ENCODE measurements at regions not wholly inside any gene's neighbourhood (a gene's known extent, or its start where the extent isn't known, plus 50 kb on each side); places are given as distances from the start of the nearest gene placed in this dataset.

DNA sequence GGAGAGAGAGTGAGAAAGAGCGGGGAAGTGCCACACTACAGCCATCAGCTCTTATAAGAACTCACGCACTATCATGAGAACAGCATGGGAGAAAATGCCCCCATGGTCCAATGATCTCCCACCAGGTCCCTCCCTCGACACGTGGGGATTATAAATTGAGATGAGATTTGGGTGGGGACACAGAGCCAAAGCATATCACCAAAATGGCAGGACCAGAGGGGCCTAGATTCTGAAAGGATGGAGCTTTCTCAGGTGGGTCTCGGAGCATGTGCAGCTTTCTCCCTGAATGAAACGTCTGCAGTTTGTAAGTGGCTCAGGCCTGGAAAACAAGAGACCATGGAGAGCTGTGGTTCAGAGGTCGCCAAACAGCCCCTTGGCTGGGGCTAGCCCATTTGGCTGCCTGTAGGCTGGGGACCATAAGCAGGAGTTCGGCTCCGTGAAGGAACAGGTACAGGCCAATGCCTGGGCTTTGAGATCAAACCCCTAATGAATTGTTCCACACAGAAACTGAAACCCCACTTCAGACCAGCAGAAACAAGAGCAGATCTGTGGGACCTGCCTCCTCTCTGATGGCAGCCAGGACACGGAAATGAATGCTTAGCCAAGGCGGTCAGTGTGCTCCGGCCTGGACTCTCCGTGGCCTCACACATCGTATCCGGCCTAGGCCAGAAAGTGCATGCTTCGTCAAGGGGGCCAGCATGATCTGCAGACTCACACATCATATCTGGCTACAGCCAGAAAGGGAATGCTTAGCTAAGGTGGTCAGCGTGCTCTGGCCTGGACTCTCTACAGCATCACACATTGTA lies 111.2 kb upstream of the TMEM18 start:
- no peak for DNase-seq (ENCODE audit: low spot score)

DNA sequence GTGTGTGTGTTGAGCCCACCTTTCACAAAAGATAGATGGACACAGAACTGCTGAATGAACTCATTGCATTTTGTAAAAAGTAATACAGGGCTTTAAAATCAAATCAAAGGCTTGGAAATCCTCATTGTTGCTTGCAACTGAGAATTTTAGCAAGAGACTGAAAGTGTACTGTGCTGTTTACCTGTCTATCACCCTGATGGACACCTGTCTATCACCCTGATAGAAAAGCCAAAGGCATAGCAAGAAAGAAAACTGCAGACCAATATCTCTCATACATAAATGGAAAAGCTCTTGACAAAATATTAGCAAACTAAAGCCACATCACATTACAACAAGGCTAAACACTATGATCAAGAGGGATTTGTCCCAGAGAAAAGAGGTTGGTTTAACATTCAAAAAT lies 107.5 kb upstream of the TMEM18 start:
- no peak for DNase-seq (ENCODE audit: low spot score)

DNA sequence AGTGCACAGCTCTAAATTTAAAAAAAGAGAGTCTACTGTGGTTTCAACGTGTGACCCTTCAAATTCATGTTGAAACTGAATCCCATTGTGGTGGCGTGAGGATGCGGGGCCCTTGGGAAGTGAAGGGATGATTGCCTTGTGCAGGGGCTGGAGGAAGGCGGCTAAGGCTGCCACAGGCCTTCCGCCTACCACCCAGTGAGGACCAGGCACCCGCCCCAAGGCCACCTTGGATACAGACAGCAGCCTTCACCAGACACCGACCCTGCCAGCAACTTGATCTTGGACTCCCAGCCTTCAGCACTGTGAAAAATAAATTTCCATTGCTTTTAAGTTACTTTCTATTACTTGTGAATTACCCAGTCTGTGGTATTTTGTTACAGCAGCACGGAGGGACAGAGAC lies 103.4 kb upstream of the TMEM18 start:
- no peak for DNase-seq (ENCODE audit: low spot score)

DNA sequence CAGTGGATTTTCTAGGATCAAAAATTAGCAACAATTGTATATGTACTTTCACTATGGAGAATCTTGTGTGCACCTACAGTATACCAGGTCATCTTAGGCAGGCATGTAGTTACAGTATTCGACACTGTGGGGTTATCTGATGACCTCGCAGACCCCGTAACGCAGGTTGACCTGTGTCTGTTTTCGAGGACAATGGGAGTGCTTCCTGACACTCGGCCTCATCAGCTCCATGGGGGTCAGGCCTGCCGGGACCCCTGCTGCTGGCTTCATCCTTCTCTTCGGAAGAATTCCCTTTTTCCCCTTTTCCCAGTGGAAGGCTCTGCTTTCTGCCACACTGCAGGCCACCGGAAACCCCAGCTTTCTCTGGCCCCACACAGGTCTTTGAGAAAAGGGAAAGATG lies 102.8 kb upstream of the TMEM18 start:
- no peak for DNase-seq (ENCODE audit: low spot score)

DNA sequence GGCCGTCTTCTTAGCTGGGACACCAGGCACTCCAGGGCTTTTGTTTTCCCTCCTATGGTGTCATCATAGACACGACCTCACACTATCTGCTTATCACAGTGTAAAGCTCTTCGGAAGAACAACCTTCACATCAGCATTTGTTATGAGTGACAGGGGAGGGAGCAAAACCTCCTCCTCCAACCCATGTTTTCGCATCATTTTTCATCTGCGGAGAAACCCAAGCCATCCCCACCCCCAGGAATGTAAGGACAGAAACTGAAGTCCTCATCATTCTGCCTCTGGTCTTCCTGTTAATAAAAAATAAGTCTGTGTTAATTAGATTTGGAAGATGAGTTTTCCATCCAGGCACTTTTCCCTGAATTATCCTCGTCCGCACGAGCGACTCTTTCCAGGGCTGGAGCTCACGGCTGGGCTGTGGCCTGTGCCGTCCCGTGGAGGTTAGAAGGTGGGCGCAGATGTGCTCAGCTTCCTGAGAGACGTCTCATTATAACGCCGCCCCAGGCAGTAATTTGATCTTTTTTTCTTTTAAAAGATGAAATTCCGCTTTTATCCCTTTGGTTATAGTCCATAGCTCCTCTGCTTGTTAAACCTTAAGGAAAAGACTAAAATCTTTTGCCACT lies 101.6 kb upstream of the TMEM18 start:
- no peak for DNase-seq (ENCODE audit: low spot score)

DNA sequence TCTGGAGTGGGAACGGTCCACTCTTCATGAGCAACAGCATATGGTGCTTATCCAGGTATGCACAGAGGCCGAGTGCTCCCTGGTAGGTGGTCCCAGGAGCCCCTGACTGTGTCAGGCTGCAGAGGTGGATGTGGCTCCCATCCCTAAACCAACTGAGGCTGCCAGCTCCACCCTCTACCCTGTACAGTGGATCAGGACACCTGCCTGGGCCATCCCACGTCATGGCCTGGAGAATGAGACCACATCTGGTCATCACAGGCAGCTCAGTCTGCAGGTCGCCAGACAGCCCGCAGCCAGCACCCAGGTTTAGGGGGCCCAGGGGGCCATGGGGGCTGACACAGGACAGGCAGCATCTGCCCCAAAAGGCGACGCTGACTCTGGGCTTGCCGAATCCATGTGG lies 100.3 kb upstream of the TMEM18 start:
- DNase-seq (ENCODE audit: low spot score) = no peak

DNA sequence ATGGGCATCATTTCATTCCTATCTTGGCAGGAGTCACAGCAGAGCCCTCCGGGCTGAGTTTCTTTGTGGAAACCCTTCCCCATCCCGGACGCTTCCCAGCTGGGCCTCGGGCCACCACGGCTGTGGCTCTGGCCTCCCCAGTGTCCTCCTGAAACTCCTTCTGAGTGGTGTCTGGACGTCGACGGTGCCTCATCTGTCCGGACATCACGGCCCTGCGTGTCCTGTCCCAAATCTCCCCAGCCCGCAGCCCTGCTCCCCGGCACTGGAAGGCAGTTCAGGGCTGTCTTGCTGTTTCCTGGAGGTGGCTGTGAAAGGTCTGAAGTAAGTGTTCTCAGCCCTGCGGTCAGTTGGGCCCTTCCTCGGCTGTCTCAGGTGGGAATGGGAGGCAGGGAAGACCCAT lies 99.8 kb upstream of the TMEM18 start:
- DNase-seq (ENCODE audit: low spot score) = no peak

DNA sequence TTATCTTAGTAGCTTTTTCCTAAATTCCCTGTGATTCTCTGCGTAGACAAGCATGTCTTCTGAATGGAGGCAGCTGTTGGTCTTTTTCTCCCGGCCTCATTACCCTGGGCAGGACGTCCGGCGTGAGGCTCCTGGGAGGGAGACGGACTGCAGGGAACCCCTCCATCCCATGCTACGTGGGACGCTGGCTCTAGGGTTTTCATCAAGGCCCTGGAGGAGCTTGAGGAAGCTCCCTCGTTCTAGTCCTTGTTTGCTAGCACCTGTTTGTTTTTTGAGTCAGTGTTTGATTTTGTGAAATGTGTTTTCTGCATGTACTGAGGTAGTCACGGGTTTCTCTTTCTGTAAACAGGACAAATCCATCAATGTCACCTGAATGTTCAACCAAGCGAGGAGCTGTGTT lies 99.3 kb upstream of the TMEM18 start:
- DNase-seq (ENCODE audit: low spot score) = no peak

DNA sequence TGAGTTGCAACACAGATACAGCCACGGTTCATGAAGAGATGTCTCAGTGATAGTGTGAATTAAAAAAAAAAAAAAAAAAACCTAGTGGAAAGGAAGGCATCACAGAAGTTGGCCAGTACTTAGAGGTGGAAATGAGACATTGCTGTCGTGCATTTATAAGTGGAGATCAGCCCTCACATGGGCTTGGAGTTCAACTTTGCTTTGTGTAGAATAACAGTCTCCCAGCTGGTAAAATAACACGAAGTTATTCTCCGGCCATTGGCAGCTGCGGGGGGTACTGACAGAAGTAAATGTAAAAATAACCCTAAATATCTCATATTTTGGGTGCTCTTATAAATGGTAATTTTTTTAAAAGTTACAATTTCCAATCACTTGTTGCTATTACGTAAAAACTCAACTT lies 98.8 kb upstream of the TMEM18 start:
- DNase-seq (ENCODE audit: low spot score) = no peak

DNA sequence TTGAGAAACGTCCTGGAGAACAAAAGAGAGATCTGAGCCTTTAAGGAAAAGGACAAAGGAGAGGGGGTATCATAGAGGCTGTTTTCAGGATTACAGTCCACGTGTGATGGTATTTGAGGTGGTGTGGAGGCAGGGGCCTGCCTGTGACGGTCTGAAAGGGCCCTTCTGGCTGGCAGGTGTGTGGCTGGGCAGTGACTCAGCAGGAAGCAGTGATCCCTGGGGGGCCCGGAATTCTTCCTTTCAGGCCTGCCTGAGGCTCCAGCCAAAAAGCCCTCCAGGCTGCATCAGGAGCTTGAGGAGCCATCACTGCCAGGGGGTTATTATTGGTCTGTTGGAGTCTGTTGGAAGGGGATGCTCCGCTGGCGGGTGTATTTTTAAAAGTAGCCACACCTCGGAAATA lies 97.2 kb upstream of the TMEM18 start:
- no peak for DNase-seq (ENCODE audit: low spot score)

DNA sequence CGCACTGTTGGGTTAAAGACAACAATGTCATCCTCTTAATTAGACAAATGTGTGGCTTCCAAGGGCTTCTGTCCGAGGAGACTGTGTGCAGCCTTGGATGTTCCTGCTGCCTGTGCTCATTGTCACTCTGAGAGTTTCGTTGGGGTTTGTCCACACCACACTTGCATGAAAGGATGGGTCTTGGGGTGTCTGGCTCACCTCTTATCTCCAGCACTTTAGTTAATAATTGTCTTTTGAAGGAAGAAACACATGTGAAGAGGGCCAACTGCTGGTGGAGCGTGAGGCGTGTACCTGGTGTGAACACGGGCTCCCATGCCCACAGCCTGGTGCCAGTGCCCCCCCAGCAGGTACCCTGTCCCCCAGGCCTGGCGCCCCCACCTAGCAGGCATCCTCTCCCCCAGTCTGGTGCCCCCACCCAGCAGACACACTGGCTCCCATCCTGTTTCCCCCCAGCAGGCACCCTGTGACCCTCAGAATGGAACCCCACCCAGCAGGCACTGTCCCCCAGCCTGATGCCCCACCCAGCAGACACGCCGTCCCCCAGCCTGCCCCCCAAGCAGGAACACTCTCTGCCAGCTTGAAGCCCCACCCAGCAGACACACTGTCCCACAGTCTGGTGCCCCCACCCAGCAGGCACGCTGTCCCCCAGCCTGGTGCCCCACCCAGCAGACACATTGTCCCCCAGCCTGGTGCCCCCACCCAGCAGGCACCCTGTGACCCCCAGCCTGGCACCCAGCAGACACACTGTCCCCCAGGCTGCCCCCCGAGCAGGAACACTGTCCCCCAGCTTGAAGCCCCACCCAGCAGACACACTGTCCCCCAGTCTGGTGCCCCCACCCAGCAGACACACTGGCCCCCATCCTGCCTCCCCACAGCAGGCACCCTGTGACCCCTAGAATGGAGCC lies 96.3 kb upstream of the TMEM18 start:
- DNase-seq (ENCODE audit: low spot score) = no peak

DNA sequence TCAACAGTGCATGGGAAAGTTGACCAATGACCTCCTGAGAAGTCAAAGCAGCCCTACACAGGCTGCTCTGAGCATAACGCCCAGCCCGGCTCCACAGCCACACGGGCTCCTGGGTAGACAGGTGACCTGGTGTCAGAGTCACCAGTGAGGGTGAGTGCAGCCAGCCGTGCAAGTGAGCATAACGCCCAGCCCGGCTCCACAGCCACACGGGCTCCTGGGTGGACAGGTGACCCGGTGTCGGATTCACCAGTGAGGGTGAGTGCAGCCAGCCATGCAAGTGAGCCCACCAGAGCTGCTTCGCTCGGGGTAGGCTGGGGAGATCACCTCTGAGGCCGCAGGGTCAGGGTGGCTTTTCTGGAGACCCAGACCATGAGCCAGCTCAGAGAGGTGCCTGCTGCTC lies 94.3 kb upstream of the TMEM18 start:
- no peak for DNase-seq (ENCODE audit: low spot score)

DNA sequence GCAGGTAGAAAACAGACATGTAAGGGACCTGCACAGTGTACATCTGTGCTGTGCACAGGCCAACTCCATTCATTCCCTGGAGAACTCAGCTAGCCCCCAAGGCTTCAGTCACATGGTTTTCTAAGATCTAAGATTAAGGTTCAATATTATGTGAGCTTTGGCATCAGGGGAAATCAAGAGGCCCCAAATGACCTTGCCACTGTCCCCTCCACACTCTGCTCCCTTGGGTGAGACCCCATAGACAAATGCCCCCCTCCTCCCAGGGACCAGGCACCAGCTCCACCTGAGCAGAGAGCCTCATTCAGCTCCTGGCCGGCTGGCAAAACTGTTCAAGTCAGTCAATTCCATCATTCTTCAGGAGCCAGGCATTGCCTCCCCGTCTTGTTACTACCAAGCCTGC lies 93.6 kb upstream of the TMEM18 start:
- no peak for DNase-seq (ENCODE audit: low spot score)

DNA sequence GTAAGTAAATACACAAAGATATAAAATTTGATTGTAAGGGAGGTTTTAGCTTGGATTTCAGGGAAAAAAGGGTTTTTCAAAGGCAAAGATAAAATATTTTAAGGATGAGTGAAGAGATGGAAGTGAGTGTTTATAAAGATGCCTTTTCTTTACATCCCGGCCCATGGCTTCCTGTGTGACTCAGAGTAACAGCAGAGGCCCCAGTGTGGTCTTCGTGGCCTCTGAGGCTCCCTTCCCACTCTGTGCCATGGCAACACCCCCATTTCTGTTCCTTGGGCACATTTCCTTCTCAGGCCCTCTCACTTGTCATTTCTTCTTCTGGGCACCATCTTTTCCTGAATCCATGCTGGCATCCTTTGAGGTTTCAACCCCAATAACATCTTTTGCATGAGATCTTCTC lies 92.6 kb upstream of the TMEM18 start:
- DNase-seq (ENCODE audit: low spot score) = no peak

DNA sequence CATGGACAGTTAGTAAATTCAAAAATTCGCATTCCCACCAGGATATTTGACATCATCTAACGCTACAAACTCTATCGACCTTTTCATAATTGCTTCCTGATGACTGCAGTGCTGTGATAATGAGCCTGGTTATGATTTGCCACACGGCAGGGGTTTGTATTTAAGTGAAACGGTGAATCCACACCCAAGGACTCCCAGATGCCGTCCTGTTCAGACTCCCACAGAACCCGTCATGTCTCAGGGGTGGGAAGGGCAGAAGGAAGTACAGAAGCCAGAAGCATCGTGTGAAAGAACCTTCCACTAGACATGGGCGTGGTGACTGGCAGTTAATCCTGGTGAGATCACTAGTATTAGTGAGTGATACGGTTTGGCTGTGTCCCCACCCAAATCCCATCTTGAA lies 91.2 kb upstream of the TMEM18 start:
- no peak for DNase-seq (ENCODE audit: low spot score)

DNA sequence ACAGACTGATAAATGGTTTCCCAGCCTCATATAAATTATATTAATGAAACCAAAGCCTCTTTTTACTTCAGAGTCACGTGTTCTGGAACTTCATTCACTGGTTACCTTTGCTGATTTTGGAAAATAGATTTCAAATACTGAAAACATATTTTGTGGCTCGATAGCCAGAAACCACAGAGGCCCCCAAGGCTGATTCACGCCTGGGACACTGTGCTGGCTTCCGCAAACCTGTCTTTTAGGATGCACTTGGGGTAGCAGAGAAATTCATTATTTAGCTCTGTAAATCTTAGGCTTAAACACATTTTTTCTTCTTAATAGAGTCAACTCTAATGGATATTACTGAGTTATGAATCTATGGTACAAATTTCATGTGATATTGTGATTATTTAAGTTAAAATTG lies 90.7 kb upstream of the TMEM18 start:
- no peak for DNase-seq (ENCODE audit: low spot score)

DNA sequence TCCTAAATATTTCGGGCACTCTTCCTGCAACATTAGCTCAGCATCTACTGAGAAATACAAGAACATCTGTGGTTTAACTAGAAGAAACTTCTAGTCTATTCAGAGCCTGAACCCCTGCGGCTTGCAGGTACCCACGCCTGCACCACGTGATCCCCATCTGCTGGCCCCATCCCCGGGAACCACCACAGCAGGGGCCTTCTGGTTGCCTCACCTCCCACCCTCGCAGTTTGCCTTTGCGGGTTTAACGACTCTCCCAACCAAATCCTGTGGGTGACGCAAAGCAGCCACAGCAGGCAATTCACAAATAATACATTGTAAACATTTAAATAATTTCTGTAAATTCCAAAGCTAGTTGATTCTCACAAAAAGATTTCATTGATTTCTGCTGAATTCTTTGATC lies 90.2 kb upstream of the TMEM18 start:
- no peak for DNase-seq (ENCODE audit: low spot score)

DNA sequence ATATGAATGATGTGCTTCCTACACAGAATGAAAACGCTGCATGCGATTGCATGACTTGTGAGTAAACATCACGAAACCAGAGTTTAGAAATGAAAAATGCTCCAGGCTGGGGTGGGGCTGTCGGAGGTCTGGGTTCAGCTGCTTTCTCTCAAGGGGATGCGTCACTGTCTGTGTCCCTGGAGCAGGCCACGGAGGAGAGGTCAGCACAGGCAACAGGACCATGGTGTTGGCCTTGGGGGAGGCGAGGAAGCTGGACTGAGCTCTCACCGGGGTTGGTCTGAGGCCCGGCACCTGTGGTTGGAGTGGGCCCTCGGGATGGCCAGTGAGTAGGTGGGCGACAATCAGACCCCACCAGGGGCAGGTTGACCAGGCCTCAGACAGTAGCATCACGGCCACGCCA lies 89.0 kb upstream of the TMEM18 start:
- DNase-seq (ENCODE audit: low spot score) = no peak

DNA sequence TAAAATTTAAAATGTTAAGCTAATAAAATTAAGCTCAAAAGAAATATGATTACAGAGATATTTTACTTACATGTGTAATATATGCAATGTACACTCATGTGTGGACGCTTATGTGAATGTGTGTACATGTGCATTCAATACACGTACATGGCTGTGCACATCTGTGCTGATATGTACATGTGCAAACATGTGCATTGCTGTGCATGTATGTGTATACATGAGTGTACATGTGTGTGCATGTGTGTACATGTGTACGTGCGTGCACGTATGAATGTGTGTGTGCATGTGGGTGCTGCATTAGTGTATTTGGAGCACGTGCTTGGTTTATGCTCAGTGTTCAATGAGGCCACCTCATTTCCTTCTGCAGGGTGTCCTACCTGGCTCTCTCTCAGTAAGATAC lies 88.2 kb upstream of the TMEM18 start:
- DNase-seq (ENCODE audit: low spot score) = no peak

DNA sequence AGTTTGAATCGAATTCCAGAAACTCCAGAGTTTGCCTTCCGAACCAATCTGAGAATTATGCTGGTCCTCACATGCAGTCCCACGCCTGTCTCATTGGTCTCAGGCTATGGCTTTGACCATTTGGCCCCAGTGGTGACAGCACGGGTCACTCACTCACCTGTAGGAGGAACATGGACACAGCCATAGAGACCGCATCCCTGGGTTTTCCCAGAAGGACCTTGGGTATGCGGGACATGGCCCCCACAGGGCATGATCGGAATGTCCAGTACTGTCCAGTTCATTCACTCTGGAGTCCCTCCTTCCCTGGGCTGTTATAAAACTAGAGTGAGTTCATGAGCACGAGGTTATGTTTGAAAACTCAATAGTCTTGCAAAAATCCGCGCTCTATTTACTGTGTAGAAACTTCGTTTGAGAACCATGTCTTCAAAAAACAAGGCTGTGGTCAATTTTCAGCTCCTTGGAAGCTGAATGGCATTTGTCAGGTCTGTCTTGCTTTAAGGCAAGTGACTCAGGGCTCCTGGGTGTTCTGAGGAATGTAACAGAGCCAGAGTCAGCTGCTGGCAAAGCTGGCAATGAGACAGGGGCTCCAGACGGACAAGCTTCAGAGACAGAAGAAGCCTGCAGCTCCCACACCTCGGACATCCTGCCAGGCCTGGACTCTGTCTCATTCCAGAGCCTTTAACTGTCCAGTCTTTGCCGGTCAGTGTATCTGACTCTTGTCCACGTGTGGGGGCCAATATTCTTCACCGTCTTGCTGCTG lies 86.7 kb upstream of the TMEM18 start:
- DNase-seq (ENCODE audit: low spot score) = no peak

DNA sequence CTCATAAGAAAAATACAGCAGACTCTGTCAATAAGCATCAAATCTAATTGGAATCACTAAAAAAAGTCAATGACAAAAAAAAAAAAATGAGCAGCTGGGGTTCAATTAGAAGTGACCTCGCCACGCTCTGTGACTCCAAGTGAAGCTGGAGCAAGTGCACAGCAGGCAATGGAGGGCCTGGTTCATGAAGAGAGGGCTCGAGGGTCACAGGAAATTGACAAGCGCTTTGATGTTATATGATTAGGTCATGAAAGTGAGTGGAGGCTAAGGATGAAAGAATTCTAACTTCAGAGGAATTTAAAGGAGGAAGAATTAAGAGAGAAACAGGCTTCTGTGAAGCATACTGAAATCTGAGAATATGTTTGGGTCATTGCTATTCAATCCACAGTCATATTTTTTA lies 85.4 kb upstream of the TMEM18 start:
- DNase-seq (ENCODE audit: low spot score) = no peak

DNA sequence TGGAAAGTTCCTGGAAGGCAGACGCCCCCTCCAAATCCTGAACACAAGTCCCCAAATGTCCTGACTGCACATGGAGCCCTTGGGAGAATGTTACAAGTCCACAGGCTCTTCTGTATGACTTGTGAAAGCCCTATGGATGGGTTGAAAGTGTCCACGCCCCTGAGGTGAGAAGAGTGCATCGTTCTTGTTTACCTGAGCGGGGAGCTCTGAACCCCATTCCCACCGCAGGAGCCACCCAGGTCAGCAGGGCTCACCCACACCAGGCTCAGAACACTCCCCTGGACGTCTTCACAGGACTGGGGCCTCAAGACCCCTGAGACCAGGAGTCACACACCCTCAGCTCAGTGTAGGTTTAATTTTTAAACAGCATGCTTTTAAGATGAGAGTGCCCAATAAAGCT lies 84.2 kb upstream of the TMEM18 start:
- no peak for DNase-seq (ENCODE audit: low spot score)
